Suprapubic skin (tissue), 4 donors: ENCODE measurements at regions not wholly inside any gene's neighbourhood (a gene's known extent, or its start where the extent isn't known, plus 50 kb on each side); places are given as distances from the start of the nearest gene placed in this dataset.

ENCODE experiments used
- CTCF ChIP-seq, 2 donors: fragments of 200-600 bp in 1 of 2; fragments of 450-650 bp in 1 of 2; sonication (generic) in 1 of 2; IDR thresholded peaks; one replicate each; pipeline ENCODE4 v1.5.1; 2016 to 2019; ENCODE audit warnings: antibody characterized with exemption in 2 of 2, mild to moderate bottlenecking in 1 of 2, moderate library complexity in 1 of 2
- EP300 ChIP-seq: sonication (generic); formaldehyde crosslinking; IDR thresholded peaks from one replicate; pipeline ENCODE4 v1.6.1; 2017; ENCODE audit warnings: antibody characterized with exemption
- POLR2AphosphoS5 ChIP-seq, 3 donors: sonication (generic); formaldehyde crosslinking; IDR thresholded peaks; one replicate each; pipeline ENCODE4 v1.6.1; 2017; ENCODE audit warnings: antibody characterized with exemption in 3 of 3

DNA sequence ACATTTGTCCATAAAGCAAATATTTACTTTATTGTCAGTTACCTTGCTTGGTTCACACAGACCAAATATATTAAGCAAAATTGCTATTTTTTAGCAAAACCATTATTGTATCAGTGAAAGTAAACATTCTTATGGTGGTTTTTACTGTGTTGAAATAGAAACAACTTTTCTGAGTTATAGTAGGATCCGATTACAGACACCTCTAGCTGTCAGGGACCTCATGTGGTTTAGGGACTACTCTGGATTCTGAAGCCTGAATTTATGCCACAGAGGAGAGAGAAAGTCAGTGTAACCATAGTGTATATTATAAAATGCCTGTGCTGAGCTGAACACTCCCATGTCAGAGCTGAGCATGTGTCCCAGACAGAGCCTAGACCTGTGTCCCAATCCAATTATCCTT, 287.5 kb downstream of the FLRT2 start:
- TF ChIP-seq CTCF (IDR thresholded peaks at IDR 0.05) (no peak), EP300 (no peak), POLR2AphosphoS5 (IDR thresholded peaks at IDR 0.05) (no peak)
